NCI-H2196 treated with DMSO at 0.1 percent for 48 hours (cell line): ENCODE measurements at regions not wholly inside any gene's neighbourhood (a gene's known extent, or its start where the extent isn't known, plus 50 kb on each side); places are given as distances from the start of the nearest gene placed in this dataset.
A peak's percentile ranks its signal among the peaks of the same experiment; 100 is the strongest.

Source experiments
- DNase-seq: peaks from one replicate; lab custom pipeline; 2025; ENCODE audit not compliant: unreplicated experiment; lab: John Stamatoyannopoulos, UW

DNA sequence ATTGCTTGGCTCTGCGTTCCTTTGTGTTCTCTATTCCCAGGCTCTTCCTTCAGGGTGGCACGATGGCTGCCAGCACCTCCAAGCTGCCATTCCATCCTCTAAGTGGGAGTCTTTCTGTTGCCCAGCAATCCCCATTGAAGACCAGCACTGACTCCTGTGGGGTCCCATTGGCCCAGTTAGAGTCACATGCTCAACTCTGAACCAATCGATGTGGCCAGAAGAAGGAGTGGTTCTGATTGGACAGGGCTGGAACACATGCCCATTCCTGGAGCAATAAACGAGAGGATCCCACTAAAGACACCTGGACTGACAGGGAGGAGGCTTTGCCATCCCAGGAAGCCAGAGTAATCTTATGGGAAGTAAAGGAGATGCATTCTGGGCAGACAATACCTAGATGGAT is 97.2 kb upstream of the IGSF21 start:
- no peak for DNase-seq

DNA sequence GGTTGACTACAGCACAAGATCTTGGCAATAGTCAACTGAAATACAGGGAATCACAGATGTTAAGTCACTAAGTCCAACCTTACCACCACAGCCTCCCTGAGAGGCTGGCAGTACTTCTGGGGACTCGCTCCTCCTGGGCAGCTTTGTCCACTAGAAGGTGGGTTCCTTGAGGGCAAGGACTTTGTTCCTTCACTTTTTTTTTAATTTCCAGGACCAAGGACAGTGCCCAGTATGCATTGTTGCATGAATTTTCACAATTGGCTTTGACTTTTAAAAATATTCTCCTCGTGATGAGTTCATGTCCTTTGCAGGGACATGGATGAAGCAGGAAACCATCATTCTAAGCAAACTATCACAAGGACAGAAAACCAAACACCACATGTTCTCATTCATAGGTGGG is 96.7 kb upstream of the IGSF21 start:
- DNase-seq, result no peak

DNA sequence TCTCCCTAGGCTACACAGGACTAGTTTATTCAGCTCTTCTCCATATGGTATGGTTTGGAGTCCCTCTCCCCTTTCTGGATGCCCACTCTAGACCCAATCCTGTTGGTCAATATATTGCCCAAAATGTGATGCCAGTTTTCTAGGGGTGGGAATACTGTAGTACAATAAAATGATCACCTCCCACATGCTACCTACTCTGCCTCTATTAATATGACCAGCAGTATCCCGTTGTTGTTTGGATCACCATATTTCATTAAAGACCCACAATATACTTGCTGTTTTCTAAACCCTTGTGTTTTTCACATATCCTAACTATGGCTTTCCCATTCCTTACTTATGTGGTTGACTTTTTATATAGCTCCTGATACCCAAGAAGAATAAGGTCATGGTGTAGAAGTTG is 95.9 kb upstream of the IGSF21 start:
- no peak for DNase-seq

DNA sequence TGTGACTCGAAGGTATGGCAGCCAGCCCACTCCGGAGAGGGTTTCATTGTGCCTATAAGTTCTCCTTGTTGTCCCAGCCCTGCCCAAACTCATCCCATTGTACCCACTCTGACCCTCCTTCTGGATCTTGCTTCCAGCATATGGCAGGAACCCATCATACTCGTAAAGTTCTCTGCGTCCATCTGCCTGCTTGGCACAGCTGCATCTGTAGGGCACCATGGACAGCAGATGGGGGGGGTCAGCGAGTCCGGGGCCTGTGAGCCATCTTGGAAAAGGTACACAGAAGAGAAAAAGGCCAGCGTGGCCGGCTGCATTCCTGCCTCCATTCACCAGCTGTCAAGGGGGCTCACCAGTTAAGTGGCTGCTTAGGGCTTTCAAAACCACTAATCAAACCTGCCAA is 94.9 kb upstream of the IGSF21 start:
- DNase-seq, result no peak

DNA sequence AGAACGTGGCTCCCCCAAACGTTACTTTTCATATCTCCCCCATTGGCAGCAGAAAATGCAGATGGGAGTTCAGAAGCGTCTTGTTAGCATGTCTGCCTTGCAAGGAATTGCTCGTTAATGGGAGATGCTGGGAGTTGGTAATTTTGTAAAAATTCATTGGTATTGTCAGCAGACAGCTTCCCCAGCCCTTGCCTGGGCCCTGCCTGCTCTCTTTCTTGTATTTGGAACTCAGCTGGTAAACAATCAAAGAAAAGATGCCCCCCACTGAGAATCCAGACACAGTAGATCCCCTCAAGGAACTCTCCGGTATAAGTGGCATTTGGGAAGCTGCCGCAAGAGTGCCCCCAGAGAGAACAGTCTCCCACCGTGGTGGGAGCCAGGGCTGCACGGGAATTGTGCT is 94.4 kb upstream of the IGSF21 start:
- DNase-seq, result no peak

DNA sequence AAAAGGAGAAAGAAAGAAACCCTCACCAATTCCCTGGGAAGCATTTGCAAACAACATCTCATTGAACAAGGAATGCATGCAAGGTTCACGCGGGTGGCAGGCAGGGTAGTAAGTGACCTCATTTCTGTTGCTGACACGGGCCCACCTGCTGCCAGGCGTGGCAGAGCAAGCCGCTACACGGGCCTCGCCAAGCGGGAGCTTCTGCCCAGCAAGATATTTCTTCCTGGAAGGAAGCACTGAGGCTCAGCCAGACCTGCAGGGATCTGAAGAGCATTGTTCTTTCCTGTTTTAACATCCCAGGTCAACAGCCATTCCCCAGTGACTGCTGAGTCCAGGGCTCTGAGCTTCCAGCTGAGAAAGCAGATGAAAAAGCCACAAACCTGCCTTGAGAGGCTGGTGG is 91.9 kb upstream of the IGSF21 start:
- no peak for DNase-seq

DNA sequence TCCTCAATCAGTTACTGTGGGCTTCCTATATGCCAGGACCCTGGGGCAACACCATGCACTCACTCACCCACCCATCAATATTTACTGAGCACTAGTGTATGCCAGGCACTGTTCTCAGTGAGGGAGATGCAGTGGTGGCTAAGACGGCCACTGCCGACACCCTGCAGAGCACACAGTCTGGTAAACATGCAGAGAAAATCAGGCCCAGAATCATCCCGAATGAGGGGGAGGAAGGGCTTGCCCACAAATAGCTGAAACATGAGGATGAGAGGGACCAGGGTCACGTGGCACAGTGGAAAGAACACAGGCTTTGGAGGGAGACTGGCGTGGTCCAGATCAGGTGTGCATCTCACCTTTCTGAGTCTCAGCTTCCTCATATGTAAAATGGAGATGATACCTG is 89.2 kb upstream of the IGSF21 start:
- no peak for DNase-seq

DNA sequence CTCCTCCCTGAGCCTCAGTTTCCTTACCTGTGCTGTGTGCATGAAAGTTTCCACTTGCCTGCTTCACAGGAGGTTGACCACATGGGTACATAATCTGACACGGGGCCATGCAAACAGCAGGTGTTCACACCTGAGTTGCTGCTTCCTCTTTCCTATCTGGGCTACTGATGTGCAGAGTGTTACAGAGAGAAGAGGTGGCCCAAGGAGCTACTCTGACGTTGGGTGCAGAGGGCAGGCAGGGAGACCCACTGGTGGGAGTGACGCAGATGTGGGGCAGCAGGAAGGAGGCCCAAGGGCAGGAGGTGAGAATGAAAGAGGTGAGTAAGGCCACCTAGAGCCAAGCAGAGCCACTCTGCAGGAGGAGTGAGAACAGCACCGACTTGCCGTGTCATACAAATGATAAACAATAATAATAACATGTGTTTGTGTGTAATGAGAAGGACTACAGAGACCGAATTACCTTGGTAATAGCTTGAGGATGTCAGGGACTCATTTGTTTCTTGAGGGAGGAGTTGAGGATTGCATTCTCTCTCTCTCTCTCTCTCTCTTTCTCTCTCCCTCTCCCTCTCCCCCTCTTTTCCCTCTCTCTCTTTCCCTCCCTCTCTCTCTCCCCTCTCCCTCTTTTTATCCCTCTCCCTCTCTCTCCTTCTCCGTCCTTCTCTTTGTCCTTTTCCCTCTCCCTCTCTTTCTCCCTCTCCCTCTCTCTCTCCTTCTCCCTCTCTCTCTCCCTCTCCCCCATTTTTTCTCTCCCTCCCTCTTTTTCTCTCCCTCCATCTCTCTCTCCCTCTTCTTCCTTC is 87.4 kb upstream of the IGSF21 start:
- no peak for DNase-seq

DNA sequence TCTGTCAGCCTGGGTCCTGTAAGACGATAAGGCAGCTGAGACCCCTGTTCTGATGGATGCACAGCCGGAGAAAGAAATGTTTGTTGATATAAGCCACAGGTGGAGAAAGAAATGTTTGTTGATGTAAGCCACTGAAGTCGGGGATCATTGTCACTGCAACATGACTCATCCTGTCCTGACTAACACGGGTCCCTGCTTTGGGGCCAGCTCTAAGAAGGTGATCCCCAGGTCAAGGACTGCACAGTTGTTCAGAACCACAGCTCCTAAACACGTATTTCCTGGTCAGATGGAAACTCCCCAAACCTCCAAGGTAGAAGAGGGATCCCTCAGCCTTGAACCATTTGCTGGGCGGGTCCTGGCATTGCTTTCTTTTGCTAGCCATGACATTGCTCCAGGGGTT is 86.4 kb upstream of the IGSF21 start:
- no peak for DNase-seq

DNA sequence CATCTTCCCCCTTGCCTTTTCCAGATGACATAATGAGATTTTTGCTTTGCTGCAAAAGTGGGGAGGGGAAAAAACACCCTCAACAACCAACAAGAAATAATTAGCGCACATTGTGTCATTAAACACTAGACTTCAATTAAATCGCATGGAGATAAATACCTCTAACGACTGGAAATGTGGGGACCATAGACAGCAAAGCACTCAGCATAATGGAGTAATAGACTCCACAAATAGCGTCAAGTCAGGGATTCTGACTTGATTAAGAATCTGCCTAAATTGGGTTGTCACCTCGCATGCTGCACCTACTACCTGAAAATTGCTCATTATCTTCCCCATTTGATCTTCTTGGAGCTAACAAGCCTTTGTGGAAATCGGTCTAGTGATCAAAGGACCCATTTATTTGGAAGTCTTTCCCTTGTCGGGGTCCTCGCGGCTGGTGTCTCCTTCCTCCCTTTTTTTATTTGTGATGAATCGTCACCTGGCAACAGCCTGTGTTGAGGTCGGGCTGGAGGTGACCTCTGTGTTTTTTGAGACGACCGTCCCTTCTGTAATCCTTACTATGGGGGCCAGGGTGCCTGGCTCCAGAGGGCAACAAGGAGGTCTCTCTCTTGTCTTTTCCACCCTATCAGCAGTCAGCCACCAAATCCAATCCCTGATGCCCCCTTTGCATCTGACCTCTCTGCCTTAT is 75.3 kb upstream of the IGSF21 start:
- DNase-seq, result no peak

DNA sequence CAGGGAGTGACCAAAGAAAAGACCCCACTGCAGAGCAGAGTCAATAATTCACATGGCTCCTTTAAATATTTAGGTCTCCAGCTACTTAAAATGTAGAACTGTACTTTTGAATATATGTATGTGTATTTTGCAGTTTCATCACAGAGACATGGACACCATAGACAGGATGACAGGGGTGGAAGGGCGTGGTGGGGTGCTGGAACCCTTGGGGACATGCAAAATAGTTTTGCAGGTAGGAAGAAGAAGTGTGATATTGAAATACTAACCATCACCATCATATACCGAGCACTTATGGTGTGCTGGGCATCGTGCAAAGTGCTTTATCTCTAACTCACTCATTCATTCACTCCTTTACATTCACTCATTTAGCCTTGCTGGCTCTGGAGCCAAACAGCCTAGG is 72.5 kb upstream of the IGSF21 start:
- DNase-seq, result no peak

DNA sequence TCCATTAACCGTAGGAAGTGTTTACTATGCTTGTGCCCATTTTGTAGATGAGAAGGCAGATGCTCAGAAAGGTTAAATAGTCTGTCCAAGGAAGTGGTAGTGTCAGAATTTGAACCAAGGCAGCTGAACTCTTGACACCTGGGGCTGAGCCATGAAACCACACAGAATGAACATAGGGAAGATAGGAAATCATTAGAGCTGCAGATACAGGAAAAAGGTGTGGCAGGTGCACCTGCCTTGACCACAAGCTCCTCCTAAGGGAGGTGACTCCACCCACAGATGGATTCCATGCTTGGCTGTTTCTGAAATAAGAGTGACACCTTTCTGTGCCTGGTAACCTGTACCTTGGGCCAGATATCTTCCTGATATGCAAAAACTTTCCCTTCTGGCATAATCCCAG is 69.9 kb upstream of the IGSF21 start:
- peak; percentile 9 for DNase-seq

DNA sequence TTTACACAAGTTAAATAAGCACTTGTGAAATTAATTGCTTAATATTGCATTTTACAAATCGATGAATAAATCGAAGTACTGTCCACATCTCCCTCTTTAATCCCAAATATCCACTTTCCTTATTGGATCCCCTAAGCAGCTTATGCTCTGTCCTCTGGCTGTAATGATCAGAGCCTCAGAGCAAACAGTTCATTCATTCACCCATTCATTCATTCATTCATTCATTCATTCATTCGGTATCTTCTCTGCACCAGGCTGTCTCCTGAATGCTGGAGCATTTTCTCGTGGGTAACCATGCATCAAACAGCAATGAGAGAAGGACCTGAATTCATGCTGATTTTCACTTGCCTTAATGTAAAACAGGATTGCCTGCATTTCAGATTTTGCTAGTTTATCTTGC is 69.5 kb upstream of the IGSF21 start:
- DNase-seq, result no peak

DNA sequence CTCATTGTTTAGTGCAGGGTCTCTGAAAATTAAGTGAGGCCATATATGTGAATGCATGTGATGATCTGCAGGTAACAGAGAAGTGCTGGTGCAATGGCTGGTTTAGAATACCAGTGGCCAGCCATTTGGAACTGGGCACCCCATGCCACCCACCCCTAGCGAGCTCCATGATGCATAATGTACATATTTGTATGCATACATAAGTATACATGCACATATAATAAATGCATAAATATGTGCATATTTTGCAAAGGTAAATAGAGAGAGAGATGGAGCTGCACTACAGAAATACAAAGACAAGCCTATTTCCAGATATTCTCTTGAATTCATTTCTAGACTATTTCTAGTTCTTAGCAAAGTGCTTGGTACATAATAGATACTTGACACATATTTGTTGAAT is 68.5 kb upstream of the IGSF21 start:
- DNase-seq, result no peak

DNA sequence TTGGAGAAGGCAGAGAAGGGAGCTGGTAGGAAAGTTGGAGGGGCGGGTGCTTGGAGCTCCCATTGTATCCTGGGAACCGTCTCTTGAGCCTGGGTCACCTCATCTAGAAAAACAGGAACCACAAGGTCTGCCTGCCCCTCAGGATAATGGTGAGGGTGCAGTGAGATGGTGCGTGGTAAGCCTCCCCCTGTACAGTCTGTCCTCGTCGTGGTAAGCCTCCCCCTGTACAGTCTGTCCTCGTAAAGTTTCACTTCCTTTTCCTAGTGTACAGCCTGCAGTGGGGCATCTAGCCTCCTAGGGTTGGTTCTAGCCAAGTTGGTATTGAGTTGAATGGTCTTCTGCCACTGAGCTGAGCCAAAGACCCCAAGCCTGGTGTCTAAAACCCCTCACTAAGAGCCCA is 66.5 kb upstream of the IGSF21 start:
- DNase-seq, result no peak

DNA sequence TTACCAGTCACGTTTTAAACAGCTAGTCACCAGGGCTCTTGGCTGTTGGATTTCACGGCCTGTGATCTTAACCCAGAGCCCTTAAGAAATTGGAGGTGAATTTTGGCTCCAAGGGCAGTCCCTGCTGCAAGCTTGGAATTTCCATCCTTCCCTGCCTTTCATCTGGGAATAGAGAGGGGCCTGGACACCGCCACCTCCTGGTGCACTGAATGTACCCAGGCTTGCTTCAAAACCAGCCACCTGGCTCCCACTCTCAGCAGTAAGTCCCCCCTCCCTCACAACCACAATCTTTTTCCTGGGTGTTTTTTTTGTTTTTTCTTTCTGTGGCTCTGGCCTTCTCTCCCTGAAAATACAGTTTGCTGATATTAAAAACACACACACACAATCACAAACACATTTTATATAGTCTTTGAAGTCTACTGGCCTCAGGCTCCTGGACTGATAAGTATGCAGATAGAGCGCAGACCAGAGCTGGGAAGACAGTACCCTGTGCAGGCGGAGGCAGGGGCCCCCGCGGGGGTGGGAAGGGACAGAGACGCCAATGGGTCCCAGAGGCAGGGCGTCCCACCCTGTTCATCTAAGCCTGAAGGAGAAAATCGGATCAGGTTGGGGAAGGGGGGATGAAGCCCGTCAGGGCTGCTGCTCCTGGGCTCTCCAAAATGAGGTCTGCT is 65.8 kb upstream of the IGSF21 start:
- no peak for DNase-seq

DNA sequence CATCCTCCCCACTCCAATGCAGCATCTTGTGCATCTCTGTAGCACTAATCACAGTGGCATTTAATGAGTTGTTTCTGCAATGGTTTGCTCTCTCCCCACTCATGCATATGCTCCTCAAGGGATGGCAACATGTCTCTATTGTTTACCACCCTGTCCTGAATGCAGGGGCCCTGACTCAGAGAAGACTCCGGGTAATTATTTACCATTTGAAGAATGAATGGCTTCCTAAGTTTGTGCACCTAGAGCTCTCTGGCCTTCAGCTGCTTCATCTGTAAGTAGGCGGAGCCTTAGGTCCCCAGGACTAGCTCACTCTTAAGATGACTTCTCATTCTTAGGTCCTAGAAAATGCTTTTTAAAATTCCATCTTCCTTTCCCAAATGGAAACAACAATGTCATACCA is 63.7 kb upstream of the IGSF21 start:
- no peak for DNase-seq

DNA sequence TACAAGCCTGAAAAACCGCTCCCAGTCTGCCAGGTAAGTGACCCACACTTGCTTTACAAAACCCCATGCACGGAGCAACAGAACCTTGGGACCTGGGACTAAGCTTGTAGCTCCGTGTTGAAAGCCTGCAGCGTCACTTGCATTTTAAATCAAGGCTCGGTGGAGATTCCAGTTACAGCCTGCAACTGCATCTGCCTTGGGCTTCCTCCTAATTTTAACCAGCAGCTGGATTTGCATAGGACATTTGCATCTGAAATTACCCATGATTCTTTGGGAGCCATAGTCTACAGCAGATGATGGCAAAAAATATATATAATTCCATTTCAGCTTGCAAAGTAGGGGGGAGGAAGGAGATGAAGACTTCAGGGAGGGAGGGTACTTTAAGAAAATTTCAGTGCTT is 62.4 kb upstream of the IGSF21 start:
- no peak for DNase-seq

DNA sequence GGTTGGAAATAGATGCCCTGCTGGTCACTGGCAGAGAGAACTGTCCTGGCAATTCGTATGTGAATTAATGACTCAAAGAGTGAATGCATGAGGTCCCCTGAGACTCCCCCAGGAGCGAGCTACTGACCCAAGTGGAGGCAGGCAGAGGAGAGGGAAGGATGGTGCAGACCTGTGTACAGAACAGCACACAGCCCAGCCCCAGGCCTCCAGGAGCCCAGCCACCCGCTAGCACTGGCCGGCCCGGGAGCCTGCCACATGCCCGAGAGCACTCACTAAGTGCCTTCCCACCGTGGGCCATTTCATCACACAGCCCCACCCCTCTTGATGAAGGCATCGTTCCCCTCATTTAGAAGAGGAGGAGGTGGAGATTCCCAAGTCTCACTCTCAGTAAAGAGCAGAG is 62.0 kb upstream of the IGSF21 start:
- DNase-seq, result no peak

DNA sequence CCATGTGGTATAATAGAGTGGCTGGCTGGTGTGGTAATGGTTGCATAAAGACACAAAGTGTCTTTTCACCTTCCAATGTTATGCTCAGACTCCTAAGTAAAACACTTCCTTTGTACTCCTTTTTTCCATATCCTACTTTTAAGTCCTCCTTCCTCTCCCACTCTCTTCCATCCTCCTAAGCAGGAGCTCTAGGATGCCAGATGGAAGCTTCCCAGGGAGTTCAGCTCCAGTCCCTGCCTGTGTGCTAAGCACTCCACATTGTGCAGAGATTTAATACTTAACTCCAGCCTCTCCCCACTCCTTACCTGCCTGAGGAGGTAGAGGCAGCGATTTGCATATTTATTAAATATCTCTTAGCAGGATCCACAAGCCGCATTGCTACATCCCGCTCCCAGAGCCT is 60.5 kb upstream of the IGSF21 start:
- no peak for DNase-seq

DNA sequence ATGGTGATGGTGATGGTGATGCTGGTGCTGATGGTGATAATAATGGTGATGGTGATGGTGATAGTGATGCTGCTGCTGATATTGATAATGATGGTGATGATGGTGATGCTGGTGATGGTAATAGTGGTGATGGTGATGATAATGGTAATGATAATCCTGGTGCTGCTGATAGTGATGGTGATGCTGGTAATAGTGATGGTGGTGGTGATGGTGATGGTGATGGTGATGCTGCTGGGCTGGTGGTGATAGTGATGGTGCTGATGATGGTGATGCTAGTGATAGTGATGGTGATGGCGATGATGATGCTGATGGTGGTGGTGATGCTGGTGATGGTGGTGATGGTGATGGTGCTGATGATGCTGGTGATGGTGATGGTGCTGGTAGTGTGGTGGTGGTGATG is 58.4 kb upstream of the IGSF21 start:
- DNase-seq, result no peak

DNA sequence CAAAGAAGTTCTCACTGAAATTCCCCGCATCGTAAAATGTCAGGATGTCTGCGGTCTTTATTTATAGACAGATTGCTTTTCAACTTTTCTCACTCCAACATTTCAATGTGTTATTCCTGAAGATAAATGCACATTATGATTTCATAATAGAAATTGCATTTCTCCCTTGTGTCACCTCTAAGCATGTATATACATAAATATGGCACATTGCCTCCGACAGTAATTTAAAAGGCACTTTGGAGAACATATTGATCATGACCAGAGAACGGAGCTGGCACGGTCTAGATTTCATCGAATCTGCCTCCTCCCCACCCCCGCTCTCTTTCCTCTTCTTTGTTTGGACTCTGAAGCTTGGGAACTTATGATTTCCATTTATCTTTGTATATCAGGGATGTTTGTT is 54.9 kb upstream of the IGSF21 start:
- no peak for DNase-seq
